Neuronal stem cell (in vitro differentiated cells): ENCODE measurements at regions not wholly inside any gene's neighbourhood (a gene's known extent, or its start where the extent isn't known, plus 50 kb on each side); places are given as distances from the start of the nearest gene placed in this dataset.
"Not testable (repeated sequence)": the region's sequence is repeated elsewhere in the genome, so short reads cannot be mapped to it uniquely, and the experiment has no call there.

Experiments used
- DNase-seq: peaks from one replicate; pipeline ENCODE4 v3.0.0-alpha.2; 2013; ENCODE audit warnings: low spot score
- H2AFZ ChIP-seq: one replicate; pipeline ENCODE4 v1.6.1; 2013; ENCODE audit warnings: mild to moderate bottlenecking, low read length, inconsistent platforms
- H2AK5ac ChIP-seq: 2 replicates; pipeline ENCODE4 v1.6.1; 2013; ENCODE audit warnings: low read depth, mild to moderate bottlenecking, inconsistent platforms, low read length, moderate library complexity, mixed read lengths
- H2BK120ac ChIP-seq: 2 replicates; pipeline ENCODE4 v1.6.1; 2013; ENCODE audit warnings: low read depth, mild to moderate bottlenecking, inconsistent platforms, low read length, moderate library complexity, mixed read lengths
- H2BK12ac ChIP-seq: one replicate; pipeline ENCODE4 v1.6.1; 2013; ENCODE audit warnings: low read length, inconsistent platforms
- H2BK15ac ChIP-seq: 2 replicates; pipeline ENCODE4 v1.6.1; 2013; ENCODE audit warnings: mild to moderate bottlenecking, low read length, inconsistent platforms, mixed read lengths
- H2BK5ac ChIP-seq: one replicate; pipeline ENCODE4 v1.6.1; 2013; ENCODE audit warnings: inconsistent platforms, mild to moderate bottlenecking, low read length, moderate library complexity
- H3K14ac ChIP-seq: one replicate; pipeline ENCODE4 v1.6.1; 2013; ENCODE audit warnings: low read length, inconsistent platforms
- H3K18ac ChIP-seq: 2 replicates; pipeline ENCODE4 v1.6.1; 2013; ENCODE audit warnings: low read length, inconsistent platforms
- H3K23ac ChIP-seq: 2 replicates; pipeline ENCODE4 v1.6.1; 2013; ENCODE audit warnings: low read depth, mild to moderate bottlenecking, mixed read lengths, low read length, inconsistent platforms; ENCODE audit not compliant: poor library complexity
- H3K27ac ChIP-seq: replicated peaks from 3 replicates; pipeline ENCODE4 v1.5.1; 2013; ENCODE audit warnings: low read length, inconsistent platforms
- H3K27me3 ChIP-seq, 3 experiments: 2 replicates each; pipeline ENCODE4 v1.6.1; 2013; ENCODE audit warnings: low read length in 3 of 3, mild to moderate bottlenecking in 2 of 3, inconsistent platforms in 1 of 3, low read depth in 1 of 3, mixed read lengths in 1 of 3, moderate library complexity in 1 of 3; ENCODE audit not compliant: control insufficient read depth in 3 of 3, insufficient read depth in 3 of 3
- H3K36me3 ChIP-seq, 2 donors: replicated peaks in 1 of 2; 2 replicates each; pipeline ENCODE4 v1.6.1; 2013; ENCODE audit warnings: low read length in 2 of 2; ENCODE audit not compliant: control insufficient read depth in 2 of 2, insufficient read depth in 2 of 2
- H3K4ac ChIP-seq: 2 replicates; pipeline ENCODE4 v1.6.1; 2013; ENCODE audit warnings: inconsistent platforms, mild to moderate bottlenecking, low read length, moderate library complexity
- H3K4me1 ChIP-seq, 2 donors: 1 replicate in 1 of 2; 2 replicates in 1 of 2; pipeline ENCODE4 v1.6.1; 2013; ENCODE audit warnings: low read length in 2 of 2, low read depth in 1 of 2; ENCODE audit not compliant: control insufficient read depth in 2 of 2, insufficient read depth in 1 of 2
- H3K4me2 ChIP-seq: one replicate; pipeline ENCODE4 v1.6.1; 2013; ENCODE audit warnings: mild to moderate bottlenecking, low read length, inconsistent platforms; ENCODE audit not compliant: insufficient read depth, poor library complexity, severe bottlenecking
- H3K4me3 ChIP-seq, 2 donors: 2 replicates each; pipeline ENCODE4 v1.5.1; 2013; ENCODE audit warnings: low read length in 2 of 2, mild to moderate bottlenecking in 2 of 2, inconsistent platforms in 1 of 2, moderate library complexity in 1 of 2
- H3K79me1 ChIP-seq: one replicate; pipeline ENCODE4 v1.6.1; 2013; ENCODE audit warnings: low read depth, mild to moderate bottlenecking, inconsistent platforms, low read length, moderate library complexity
- H3K9ac ChIP-seq: one replicate; pipeline ENCODE4 v1.6.1; 2013; ENCODE audit warnings: mild to moderate bottlenecking, low read depth, low read length, inconsistent platforms; ENCODE audit not compliant: poor library complexity
- H3K9me3 ChIP-seq, 2 donors: replicated peaks in 1 of 2; 2 replicates each; pipeline versions ENCODE3 to v1.6.1; 2013; ENCODE audit warnings: low read length in 2 of 2, mild to moderate bottlenecking in 2 of 2, inconsistent platforms in 1 of 2, low read depth in 1 of 2, mixed read lengths in 1 of 2, moderate library complexity in 1 of 2; ENCODE audit not compliant: control insufficient read depth in 2 of 2, insufficient read depth in 1 of 2
- H4K8ac ChIP-seq: one replicate; pipeline ENCODE4 v1.6.1; 2013; ENCODE audit warnings: low read depth, mild to moderate bottlenecking, inconsistent platforms, low read length, moderate library complexity
- H4K91ac ChIP-seq: one replicate; pipeline ENCODE4 v1.6.1; 2013; ENCODE audit warnings: low read length, low read depth, mild to moderate bottlenecking, inconsistent platforms; ENCODE audit not compliant: poor library complexity
- WGBS, 2 donors: extraction: QIAGEN DNeasy Blood & Tissue Kit; methylation state at CpG; one replicate each; pipeline ENCODE4 v1.1.7; 2013; ENCODE audit warnings: missing lambda C conversion rate in 2 of 2, mixed read lengths in 1 of 2; ENCODE audit not compliant: insufficient read length in 2 of 2, insufficient replicate concordance in 1 of 2; ENCODE audit errors: extremely low coverage in 2 of 2; 5-methylcytosine and 5-hydroxymethylcytosine counted together

GRCh38 chr14:49250109-49250508, 336.1 kb downstream of the RPS29 start:
- no peak overlapping the region for H3K14ac ChIP-seq
- DNase-seq = no peak
- H2BK15ac ChIP-seq = no peak overlapping the region
- H3K27ac ChIP-seq = no peak overlapping the region
- H3K4ac ChIP-seq = no peak overlapping the region
- no peak overlapping the region for H3K18ac ChIP-seq
- H3K4me1 ChIP-seq = no peaks in the 10 kb centered on the region
- H3K27me3 ChIP-seq = no peaks in the 10 kb centered on the region
- H3K36me3 ChIP-seq = no peaks in the 10 kb centered on the region
- no peak overlapping the region for H2BK5ac ChIP-seq
- no peak overlapping the region for H4K8ac ChIP-seq
- no peaks in the 10 kb centered on the region for H3K9me3 ChIP-seq
- no peak overlapping the region for H2AK5ac ChIP-seq
- no peak overlapping the region for H3K4me2 ChIP-seq
- H2BK120ac ChIP-seq = no peak overlapping the region
- no peak overlapping the region for H3K4me3 ChIP-seq
- H3K9ac ChIP-seq = no peak overlapping the region
- H2BK12ac ChIP-seq = no peak overlapping the region
- WGBS, 2 donors = no CpG with 5 or more reads among the region's 4 CpGs
- H3K79me1 ChIP-seq = no peaks in the 10 kb centered on the region
- H3K23ac ChIP-seq = no peak overlapping the region
- no peak overlapping the region for H2AFZ ChIP-seq
- no peak overlapping the region for H4K91ac ChIP-seq

DNA sequence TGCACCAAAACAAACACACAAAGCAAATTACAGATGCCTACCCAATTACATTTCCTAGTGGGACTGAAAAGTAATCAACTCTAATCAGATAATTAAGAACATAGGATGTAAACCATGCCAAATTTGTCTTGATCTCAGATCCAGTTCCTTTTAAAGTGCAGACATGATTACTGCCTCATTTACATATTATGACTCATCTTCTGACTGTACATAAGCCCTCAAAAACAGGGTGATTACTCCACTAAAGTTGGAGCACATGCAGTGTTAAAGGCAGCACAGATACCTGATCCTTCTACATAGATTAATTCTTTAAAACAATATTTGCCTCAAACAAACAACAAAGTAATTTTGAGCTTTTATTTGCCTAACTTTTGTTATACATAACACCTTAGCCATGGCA, 337.2 kb downstream of the RPS29 start:
- no peak overlapping the region for H2AFZ ChIP-seq
- no peak overlapping the region for H3K4me3 ChIP-seq
- H3K4me2 ChIP-seq = no peak overlapping the region
- no peak overlapping the region for H2BK120ac ChIP-seq
- H4K91ac ChIP-seq = no peak overlapping the region
- no peak overlapping the region for H2AK5ac ChIP-seq
- no peaks in the 10 kb centered on the region for H3K79me1 ChIP-seq
- H3K27me3 ChIP-seq = no peaks in the 10 kb centered on the region
- no peak overlapping the region for H2BK15ac ChIP-seq
- H3K4me1 ChIP-seq = no peaks in the 10 kb centered on the region
- no peak overlapping the region for H3K9ac ChIP-seq
- H3K23ac ChIP-seq = no peak overlapping the region
- no peak for DNase-seq
- no peak overlapping the region for H3K27ac ChIP-seq
- H4K8ac ChIP-seq = no peak overlapping the region
- H3K36me3 ChIP-seq = no peaks in the 10 kb centered on the region
- no peak overlapping the region for H3K14ac ChIP-seq
- H2BK12ac ChIP-seq = no peak overlapping the region
- no peak overlapping the region for H3K18ac ChIP-seq
- no peaks in the 10 kb centered on the region for H3K9me3 ChIP-seq
- H3K4ac ChIP-seq = no peak overlapping the region
- no peak overlapping the region for H2BK5ac ChIP-seq

- H2BK5ac ChIP-seq, H4K91ac ChIP-seq: not testable (repeated sequence)
Measured at GRCh38 chr14:49243777-49244176, 342.4 kb downstream of the RPS29 start.

GRCh38 chr14:49240383-49240782, 345.8 kb downstream of the RPS29 start:
- H4K91ac ChIP-seq = no peak overlapping the region
- no peak overlapping the region for H3K18ac ChIP-seq
- no peaks in the 10 kb centered on the region for H3K79me1 ChIP-seq
- H4K8ac ChIP-seq = no peak overlapping the region
- no peak overlapping the region for H2AK5ac ChIP-seq
- H2BK5ac ChIP-seq = no peak overlapping the region
- H2AFZ ChIP-seq = no peak overlapping the region
- no peak overlapping the region for H2BK15ac ChIP-seq
- H3K27ac ChIP-seq = no peak overlapping the region
- no peak for DNase-seq
- H3K4ac ChIP-seq = no peak overlapping the region
- no peak overlapping the region for H3K4me3 ChIP-seq
- H3K27me3 ChIP-seq = no peaks in the 10 kb centered on the region
- H3K4me1 ChIP-seq = no peaks in the 10 kb centered on the region
- no peaks in the 10 kb centered on the region for H3K36me3 ChIP-seq
- H2BK12ac ChIP-seq = no peak overlapping the region
- WGBS, 2 donors = no CpG with 5 or more reads among the region's 4 CpGs
- H2BK120ac ChIP-seq = no peak overlapping the region
- H3K23ac ChIP-seq = no peak overlapping the region
- H3K9ac ChIP-seq = no peak overlapping the region
- no peak overlapping the region for H3K4me2 ChIP-seq
- no peak overlapping the region for H3K14ac ChIP-seq
- H3K9me3 ChIP-seq = peaks cover 0 to 5% of the 10 kb centered on the region in 2 donors

More at GRCh38 chr14:49243777-49244176, 342.4 kb downstream of the RPS29 start:
- H3K23ac ChIP-seq, H2AK5ac ChIP-seq, H3K79me1 ChIP-seq, DNase-seq, H4K8ac ChIP-seq, H3K18ac ChIP-seq, H3K4me2 ChIP-seq, H2AFZ ChIP-seq, H3K9ac ChIP-seq, H2BK15ac ChIP-seq, H3K4me1 ChIP-seq, H2BK12ac ChIP-seq, H3K36me3 ChIP-seq, H3K27me3 ChIP-seq, H2BK120ac ChIP-seq, H3K9me3 ChIP-seq, H3K4ac ChIP-seq, H3K27ac ChIP-seq, H3K4me3 ChIP-seq, H3K14ac ChIP-seq: not testable (repeated sequence)
- no CpG with 5 or more reads among the region's 5 CpGs for WGBS, 2 donors
